ENCODE measurements at regions not wholly inside any gene's neighbourhood (a gene's known extent, or its start where the extent isn't known, plus 50 kb on each side); places are given as distances from the start of the nearest gene placed in this dataset.

GRCh38 chr3:184481984-184482671 lies 79.5 kb upstream of the EPHB3 start:
- POLR2A ChIA-PET (ENCODE audit: unreplicated experiment): no interaction called here
- intact Hi-C loops (cut with micrococcal nuclease; ENCODE audit: unreplicated experiment): no loop called here
- H3K27ac ChIP-seq: no peak overlapping the region

GRCh38 chr3:184485241-184485640 lies 76.3 kb upstream of the EPHB3 start:
- H3K79me2 ChIP-seq (ENCODE audit: low read depth): no peaks in the 10 kb centered on the region
- BruUV-seq (replicated peaks): no TSS peak
- no peaks in the 10 kb centered on the region for H3K4me1 ChIP-seq (replicated peaks; ENCODE audit: insufficient read depth)
- H3K27me3 ChIP-seq (ENCODE audit: insufficient read depth, low read depth): peaks cover 75% of the 10 kb centered on the region
- H2AFZ ChIP-seq: no peak overlapping the region
- no peaks in the 10 kb centered on the region for H3F3A ChIP-seq (ENCODE audit: insufficient read depth, low read depth)
- no peak overlapping the region for H3K4me2 ChIP-seq
- no peaks in the 10 kb centered on the region for H4K20me1 ChIP-seq (ENCODE audit: insufficient read depth)
- no peak for DNase-seq
- intact Hi-C loops (cut with micrococcal nuclease; ENCODE audit: unreplicated experiment): no loop called here
- H3K9me3 ChIP-seq (ENCODE audit: insufficient read depth, low read depth): no peaks in the 10 kb centered on the region; the same call in 1 of the 2 replicates
- H3K9me2 ChIP-seq (ENCODE audit: insufficient read depth): peaks cover 5% of the 10 kb centered on the region; the same call in 1 of the 2 replicates
- TF ChIP-seq EZH2 (IDR thresholded peaks at IDR 0.05; ENCODE audit: low read depth): no peak
- no peak for TF ChIP-seq CTCF (conservative IDR thresholded peaks at IDR 0.05)
- H3K27ac ChIP-seq: no peak overlapping the region
- ChIA-PET POLR2A (ENCODE audit: unreplicated experiment) (no interaction called here), CTCF (no interaction called here)
- no peak overlapping the region for H3K4me3 ChIP-seq
- no peaks in the 10 kb centered on the region for H3K36me3 ChIP-seq (ENCODE audit: low read depth)

More at GRCh38 chr3:184481984-184482671, 79.5 kb upstream of the EPHB3 start:
- Histone ChIP-seq H4K20me1 (ENCODE audit: insufficient read depth) (no peaks in the 10 kb centered on the region), H3K4me2 (no peak overlapping the region), H3K27me3 (ENCODE audit: insufficient read depth, low read depth) (peaks cover 70% of the 10 kb centered on the region), H3K4me3 (no peak overlapping the region), H3K36me3 (ENCODE audit: low read depth) (no peaks in the 10 kb centered on the region), H2AFZ (no peak overlapping the region), H3K9me2 (ENCODE audit: insufficient read depth) (peaks cover 5% of the 10 kb centered on the region; the same call in 1 of the 2 replicates), H3F3A (ENCODE audit: insufficient read depth, low read depth) (no peaks in the 10 kb centered on the region), H3K9me3 (ENCODE audit: insufficient read depth, low read depth) (no peaks in the 10 kb centered on the region), H3K79me2 (ENCODE audit: low read depth) (no peaks in the 10 kb centered on the region), H3K4me1 (replicated peaks; ENCODE audit: insufficient read depth) (no peaks in the 10 kb centered on the region)
- DNase-seq: no peak
- no peak for TF ChIP-seq EZH2 (IDR thresholded peaks at IDR 0.05; ENCODE audit: low read depth)
- TF ChIP-seq CTCF (conservative IDR thresholded peaks at IDR 0.05): no peak
- CTCF ChIA-PET: interaction anchor here (0.6 kb wide), 1 partner anchor 33 kb away, joined by 3 read pairs; no protein-coding TSS in a partner anchor
- BruUV-seq (replicated peaks): no TSS peak

GRCh38 chr3:184485906-184486305 lies 75.7 kb upstream of the EPHB3 start:
- H3K9me3 ChIP-seq (ENCODE audit: insufficient read depth, low read depth): no peaks in the 10 kb centered on the region; the same call in 1 of the 2 replicates
- DNase-seq: no peak
- H3F3A ChIP-seq (ENCODE audit: insufficient read depth, low read depth): no peaks in the 10 kb centered on the region
- peaks cover 5% of the 10 kb centered on the region; the same call in 1 of the 2 replicates for H3K9me2 ChIP-seq (ENCODE audit: insufficient read depth)
- H3K79me2 ChIP-seq (ENCODE audit: low read depth): no peaks in the 10 kb centered on the region
- H2AFZ ChIP-seq: no peak overlapping the region
- H3K4me1 ChIP-seq (replicated peaks; ENCODE audit: insufficient read depth): no peaks in the 10 kb centered on the region
- ChIA-PET POLR2A (ENCODE audit: unreplicated experiment) (no interaction called here), CTCF (no interaction called here)
- no TSS peak for BruUV-seq (replicated peaks)
- H3K4me3 ChIP-seq: no peak overlapping the region
- H3K36me3 ChIP-seq (ENCODE audit: low read depth): no peaks in the 10 kb centered on the region
- no peaks in the 10 kb centered on the region for H4K20me1 ChIP-seq (ENCODE audit: insufficient read depth)
- no peak overlapping the region for H3K4me2 ChIP-seq
- H3K27ac ChIP-seq: no peak overlapping the region
- intact Hi-C loops (cut with micrococcal nuclease; ENCODE audit: unreplicated experiment): no loop called here
- TF ChIP-seq EZH2 (IDR thresholded peaks at IDR 0.05; ENCODE audit: low read depth) (no peak), CTCF (conservative IDR thresholded peaks at IDR 0.05) (no peak)
- peaks cover 75% of the 10 kb centered on the region for H3K27me3 ChIP-seq (ENCODE audit: insufficient read depth, low read depth)

Measured in PC-9 (cell line).